GM12873 (cell line): ENCODE measurements at regions not wholly inside any gene's neighbourhood (a gene's known extent, or its start where the extent isn't known, plus 50 kb on each side); places are given as distances from the start of the nearest gene placed in this dataset.

Source experiments
- TF ChIP-seq, protein P1 (sequence below): IDR thresholded peaks from 2 replicates; pipeline ENCODE4 v1.5.1; 2012; ENCODE audit warnings: low read depth, mild to moderate bottlenecking, moderate library complexity, low read length, control low read depth; ENCODE audit not compliant: insufficient read depth; ENCODE audit errors: missing control alignments

GRCh38 chr2:60634438-60634837 lies 81.0 kb upstream of the BCL11A start:
- TF ChIP-seq, protein P1, sequence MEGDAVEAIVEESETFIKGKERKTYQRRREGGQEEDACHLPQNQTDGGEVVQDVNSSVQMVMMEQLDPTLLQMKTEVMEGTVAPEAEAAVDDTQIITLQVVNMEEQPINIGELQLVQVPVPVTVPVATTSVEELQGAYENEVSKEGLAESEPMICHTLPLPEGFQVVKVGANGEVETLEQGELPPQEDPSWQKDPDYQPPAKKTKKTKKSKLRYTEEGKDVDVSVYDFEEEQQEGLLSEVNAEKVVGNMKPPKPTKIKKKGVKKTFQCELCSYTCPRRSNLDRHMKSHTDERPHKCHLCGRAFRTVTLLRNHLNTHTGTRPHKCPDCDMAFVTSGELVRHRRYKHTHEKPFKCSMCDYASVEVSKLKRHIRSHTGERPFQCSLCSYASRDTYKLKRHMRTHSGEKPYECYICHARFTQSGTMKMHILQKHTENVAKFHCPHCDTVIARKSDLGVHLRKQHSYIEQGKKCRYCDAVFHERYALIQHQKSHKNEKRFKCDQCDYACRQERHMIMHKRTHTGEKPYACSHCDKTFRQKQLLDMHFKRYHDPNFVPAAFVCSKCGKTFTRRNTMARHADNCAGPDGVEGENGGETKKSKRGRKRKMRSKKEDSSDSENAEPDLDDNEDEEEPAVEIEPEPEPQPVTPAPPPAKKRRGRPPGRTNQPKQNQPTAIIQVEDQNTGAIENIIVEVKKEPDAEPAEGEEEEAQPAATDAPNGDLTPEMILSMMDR, result no peak

DNA sequence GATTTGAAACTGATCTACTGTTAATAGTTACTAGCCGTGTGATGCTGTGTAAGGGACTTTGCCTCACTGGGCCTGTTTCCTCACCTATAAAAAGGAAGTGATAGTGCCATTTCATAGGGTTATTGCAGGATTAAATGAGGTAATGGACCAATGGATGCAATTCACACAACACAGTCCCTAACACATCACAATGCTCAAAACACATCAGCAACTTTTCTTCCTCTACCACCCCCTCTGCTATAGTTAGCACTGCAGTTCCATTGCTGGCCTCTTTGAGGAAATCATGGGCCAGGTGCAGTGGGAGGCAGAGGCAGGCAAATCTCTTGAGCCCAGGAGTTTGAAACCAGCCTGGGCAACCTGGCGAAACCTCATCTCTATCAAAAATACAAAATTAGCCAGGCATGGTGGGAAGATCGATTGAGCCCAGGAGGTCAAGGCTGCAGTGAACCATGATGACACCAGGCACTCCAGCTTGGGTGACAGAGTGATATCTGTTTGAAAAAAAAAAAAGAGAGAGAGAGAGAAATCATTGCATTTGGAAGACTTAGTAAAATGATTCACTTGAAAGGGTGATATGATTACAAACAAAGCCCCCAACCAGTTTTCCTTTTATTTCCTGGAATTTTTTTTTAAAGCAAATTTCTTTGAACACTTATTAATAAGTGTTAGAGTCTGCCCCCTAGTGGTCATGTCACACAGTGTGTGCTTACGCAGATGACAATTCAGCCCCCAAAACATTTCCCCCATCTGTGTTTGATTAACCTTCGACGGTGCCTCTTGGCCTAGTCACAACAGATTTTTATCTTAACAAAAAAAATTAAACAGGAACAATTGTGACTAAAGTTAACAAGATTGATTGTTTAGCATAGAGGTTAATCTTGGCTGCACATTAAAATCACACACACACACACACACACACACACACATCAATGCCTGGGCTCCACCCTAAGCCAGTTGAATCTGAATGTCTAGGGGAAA lies 88.6 kb upstream of the BCL11A start:
- TF ChIP-seq, protein P1, result peak; percentile 70

GRCh38 chr2:60643747-60644146 lies 90.3 kb upstream of the BCL11A start:
- TF ChIP-seq, protein P1, result no peak

- TF ChIP-seq, protein P1, result no peak
These were observed 91.5 kb upstream of the BCL11A start for GRCh38 chr2:60644951-60645350.

- TF ChIP-seq, protein P1, result no peak
These were observed 94.7 kb upstream of the BCL11A start for GRCh38 chr2:60648191-60648590.

- TF ChIP-seq, protein P1, result no peak
These were observed 96.3 kb upstream of the BCL11A start for GRCh38 chr2:60649721-60650120.

DNA sequence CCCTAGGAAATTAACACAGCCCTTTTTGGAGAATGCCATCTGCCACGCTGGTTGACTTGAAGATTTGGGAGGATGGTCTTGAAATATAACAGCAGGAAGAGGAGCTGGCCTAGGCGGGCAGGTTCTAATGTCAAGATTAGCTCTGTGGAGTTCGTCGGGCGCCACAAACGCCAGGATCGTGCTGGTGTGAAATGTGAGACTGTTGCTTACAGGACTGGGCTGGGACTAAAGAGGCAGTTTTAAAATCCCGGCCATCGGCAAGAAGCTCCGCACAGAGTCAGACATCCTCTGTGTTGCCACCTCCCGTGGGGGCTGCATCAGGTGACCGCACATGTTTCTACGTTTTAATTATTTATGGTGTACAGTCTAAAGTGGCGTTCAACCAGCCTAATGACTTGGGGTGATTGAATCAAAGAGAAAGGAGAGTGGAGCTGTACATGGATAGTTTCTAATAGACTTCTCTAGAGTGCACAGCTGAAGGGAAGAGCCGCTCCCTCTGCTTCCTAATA lies 99.4 kb upstream of the BCL11A start:
- TF ChIP-seq, protein P1, result no peak
